ENCODE measurements at regions not wholly inside any gene's neighbourhood (a gene's known extent, or its start where the extent isn't known, plus 50 kb on each side); places are given as distances from the start of the nearest gene placed in this dataset.

GRCh38 chr2:190791347-190791975, 89.2 kb upstream of the GLS start:
- TF ChIP-seq, protein P1, sequence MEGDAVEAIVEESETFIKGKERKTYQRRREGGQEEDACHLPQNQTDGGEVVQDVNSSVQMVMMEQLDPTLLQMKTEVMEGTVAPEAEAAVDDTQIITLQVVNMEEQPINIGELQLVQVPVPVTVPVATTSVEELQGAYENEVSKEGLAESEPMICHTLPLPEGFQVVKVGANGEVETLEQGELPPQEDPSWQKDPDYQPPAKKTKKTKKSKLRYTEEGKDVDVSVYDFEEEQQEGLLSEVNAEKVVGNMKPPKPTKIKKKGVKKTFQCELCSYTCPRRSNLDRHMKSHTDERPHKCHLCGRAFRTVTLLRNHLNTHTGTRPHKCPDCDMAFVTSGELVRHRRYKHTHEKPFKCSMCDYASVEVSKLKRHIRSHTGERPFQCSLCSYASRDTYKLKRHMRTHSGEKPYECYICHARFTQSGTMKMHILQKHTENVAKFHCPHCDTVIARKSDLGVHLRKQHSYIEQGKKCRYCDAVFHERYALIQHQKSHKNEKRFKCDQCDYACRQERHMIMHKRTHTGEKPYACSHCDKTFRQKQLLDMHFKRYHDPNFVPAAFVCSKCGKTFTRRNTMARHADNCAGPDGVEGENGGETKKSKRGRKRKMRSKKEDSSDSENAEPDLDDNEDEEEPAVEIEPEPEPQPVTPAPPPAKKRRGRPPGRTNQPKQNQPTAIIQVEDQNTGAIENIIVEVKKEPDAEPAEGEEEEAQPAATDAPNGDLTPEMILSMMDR (IDR thresholded peaks at IDR 0.05) = no peak
- TF ChIP-seq RFX5 (IDR thresholded peaks at IDR 0.05) = no peak
- no peak for TF ChIP-seq MAZ (IDR thresholded peaks at IDR 0.05; ENCODE audit: borderline replicate concordance, low read depth, low read length)
- no peak for TF ChIP-seq POLR2A (IDR thresholded peaks at IDR 0.05; ENCODE audit: low read length)
- no peak for TF ChIP-seq JUNB (IDR thresholded peaks at IDR 0.05)
- TF ChIP-seq MYC (IDR thresholded peaks at IDR 0.05; ENCODE audit: borderline replicate concordance, low read length) = no peak
- no peak for TF ChIP-seq ZC3H11A (IDR thresholded peaks at IDR 0.05)
- no peak for TF ChIP-seq NR3C1 (IDR thresholded peaks at IDR 0.05)
- no peak for TF ChIP-seq NFE2L2 (conservative IDR thresholded peaks at IDR 0.05; ENCODE audit: low read length)
- TF ChIP-seq SREBF2 (IDR thresholded peaks at IDR 0.05) = no peak
